ENCODE measurements at regions not wholly inside any gene's neighbourhood (a gene's known extent, or its start where the extent isn't known, plus 50 kb on each side); places are given as distances from the start of the nearest gene placed in this dataset.

GRCh38 chr12:90064852-90065801, 356.5 kb upstream of the ATP2B1 start:
- no peak for DNase-seq

GRCh38 chr12:90062799-90063198, 354.2 kb upstream of the ATP2B1 start:
- no peak for DNase-seq

GRCh38 chr12:90061809-90062208, 353.2 kb upstream of the ATP2B1 start:
- DNase-seq: no peak

- no peak for DNase-seq
Observed at GRCh38 chr12:90060031-90060430, 351.4 kb upstream of the ATP2B1 start.

- no peak for DNase-seq
Observed at GRCh38 chr12:90058704-90059103, 350.1 kb upstream of the ATP2B1 start.

GRCh38 chr12:90055071-90055470, 346.4 kb upstream of the ATP2B1 start:
- DNase-seq: no peak

GRCh38 chr12:90048918-90049317, 340.3 kb upstream of the ATP2B1 start:
- no peak for DNase-seq

GRCh38 chr12:90045559-90045958, 336.9 kb upstream of the ATP2B1 start:
- no peak for DNase-seq

- no peak for DNase-seq
Observed at GRCh38 chr12:90044069-90044468, 335.4 kb upstream of the ATP2B1 start.

GRCh38 chr12:90042920-90043641, 334.4 kb upstream of the ATP2B1 start:
- DNase-seq: no peak

- DNase-seq: no peak
Observed at GRCh38 chr12:90038289-90038688, 329.7 kb upstream of the ATP2B1 start.

GRCh38 chr12:90037740-90038139, 329.1 kb upstream of the ATP2B1 start:
- DNase-seq: no peak

- no peak for DNase-seq
Observed at GRCh38 chr12:90036637-90037036, 328.0 kb upstream of the ATP2B1 start.

- no peak for DNase-seq
Observed at GRCh38 chr12:90030726-90031125, 322.1 kb upstream of the ATP2B1 start.

GRCh38 chr12:90029317-90029716, 320.7 kb upstream of the ATP2B1 start:
- no peak for DNase-seq

GRCh38 chr12:90028635-90029051, 320.0 kb upstream of the ATP2B1 start:
- DNase-seq: no peak

- DNase-seq: no peak
Observed at GRCh38 chr12:90027889-90028634, 319.4 kb upstream of the ATP2B1 start.

GRCh38 chr12:90027041-90027440, 318.4 kb upstream of the ATP2B1 start:
- DNase-seq: no peak

GRCh38 chr12:90026516-90026915, 317.9 kb upstream of the ATP2B1 start:
- DNase-seq: no peak

GRCh38 chr12:90024262-90024661, 315.6 kb upstream of the ATP2B1 start:
- DNase-seq: no peak

- DNase-seq: no peak
Observed at GRCh38 chr12:90023207-90023900, 314.7 kb upstream of the ATP2B1 start.

- no peak for DNase-seq
Observed at GRCh38 chr12:90021795-90022440, 313.3 kb upstream of the ATP2B1 start.
